ENCODE measurements at regions not wholly inside any gene's neighbourhood (a gene's known extent, or its start where the extent isn't known, plus 50 kb on each side); places are given as distances from the start of the nearest gene placed in this dataset.

DNA sequence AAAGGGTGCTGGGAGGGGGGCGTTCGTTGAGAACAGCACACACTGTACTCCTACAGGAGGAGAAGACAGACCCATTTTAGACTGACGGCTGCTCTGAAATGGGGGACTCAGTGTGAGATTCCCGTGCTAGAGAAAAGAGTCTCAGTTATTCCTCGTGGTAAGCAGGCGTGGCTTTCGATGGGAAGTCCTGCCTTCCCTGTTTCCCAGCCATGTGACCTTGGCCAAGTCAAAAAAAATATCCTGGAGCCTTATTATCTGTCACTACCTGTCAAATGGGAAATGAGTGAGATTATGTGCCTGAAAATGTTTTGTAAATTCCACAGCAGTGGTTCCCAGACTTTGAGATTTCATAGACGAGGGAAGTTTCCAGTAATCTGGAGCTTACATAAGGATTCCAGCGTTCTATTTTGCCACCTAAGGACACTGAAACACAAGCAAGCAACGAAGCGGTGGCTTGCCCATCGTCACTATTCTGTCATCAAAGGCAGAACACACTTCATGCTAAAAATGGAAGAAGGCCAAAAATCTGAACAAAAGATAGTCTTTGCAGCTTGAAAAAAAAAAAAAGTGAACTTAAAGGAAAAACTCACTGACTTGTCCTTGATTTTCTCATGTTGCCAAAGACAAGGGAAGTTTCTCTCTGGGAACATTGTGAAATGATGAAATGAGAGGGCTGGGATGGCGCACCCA is 253.4 kb upstream of the RPL38 start:
- DNase-seq (no peak), ATAC-seq (no peak)
- Histone ChIP-seq H3K9me3 (no peaks in the 10 kb centered on the region), H3K36me3 (no peaks in the 10 kb centered on the region), H3K27ac (no peak overlapping the region), H3K4me3 (no peak overlapping the region), H3K27me3 (peaks cover 0 to 12% of the 10 kb centered on the region in 2 donors), H3K4me1 (no peaks in the 10 kb centered on the region)
- WGBS (ENCODE audit: insufficient coverage, low coverage, low lambda C conversion rate, missing lambda C conversion rate), result 55% methylated on average over 13 of the region's 13 CpGs
- TF ChIP-seq POLR2A (IDR thresholded peaks at IDR 0.05), result no peak
- no peak for TF ChIP-seq CTCF (IDR thresholded peaks at IDR 0.05)
- intact Hi-C loops (cut with DNase I), result loop anchor here in 1 of 2 donors (10.0 kb wide), 1 partner anchor 515 kb away; no protein-coding TSS in a partner anchor

- Histone ChIP-seq H3K4me3 (no peak overlapping the region), H3K27ac (no peak overlapping the region), H3K9me3 (no peaks in the 10 kb centered on the region), H3K36me3 (no peaks in the 10 kb centered on the region), H3K4me1 (no peaks in the 10 kb centered on the region), H3K27me3 (peaks cover 0 to 12% of the 10 kb centered on the region in 2 donors)
- no peak for DNase-seq
- ATAC-seq, result no peak
- WGBS (ENCODE audit: insufficient coverage, low coverage, low lambda C conversion rate, missing lambda C conversion rate), result 45% methylated on average over 4 of the region's 8 CpGs
- TF ChIP-seq CTCF (IDR thresholded peaks at IDR 0.05), result no peak
- no peak for TF ChIP-seq POLR2A (IDR thresholded peaks at IDR 0.05)
- intact Hi-C loops (cut with DNase I), result loop anchor here in 1 of 2 donors (10.0 kb wide), 1 partner anchor 516 kb away; no protein-coding TSS in a partner anchor
Measured at GRCh38 chr17:73950593-73950914, 252.9 kb upstream of the RPL38 start.

GRCh38 chr17:73952082-73952479 is 251.4 kb upstream of the RPL38 start:
- intact Hi-C loops (cut with DNase I), result loop anchor here in 1 of 2 donors (10.0 kb wide), 1 partner anchor 517 kb away; no protein-coding TSS in a partner anchor
- Histone ChIP-seq H3K27ac (no peak overlapping the region), H3K4me3 (no peak overlapping the region)

GRCh38 chr17:73952480-73953205 is 250.8 kb upstream of the RPL38 start:
- intact Hi-C loops (cut with DNase I), result loop anchor here in 1 of 2 donors (10.0 kb wide), 1 partner anchor 518 kb away; no protein-coding TSS in a partner anchor
- Histone ChIP-seq H3K4me3 (no peak overlapping the region), H3K27me3 (peaks cover 0 to 12% of the 10 kb centered on the region in 2 donors), H3K4me1 (no peaks in the 10 kb centered on the region), H3K36me3 (no peaks in the 10 kb centered on the region), H3K9me3 (no peaks in the 10 kb centered on the region), H3K27ac (no peak overlapping the region)
- DNase-seq (peak in 1 of 3 donors; percentile 42), ATAC-seq (peak; percentile 40 to 61 (median 50))
- TF ChIP-seq POLR2A (IDR thresholded peaks at IDR 0.05) (no peak), CTCF (IDR thresholded peaks at IDR 0.05) (peak; percentile 18 to 38 (median 22))
- 4% methylated on average over 21 of the region's 67 CpGs for WGBS (ENCODE audit: insufficient coverage, low coverage, low lambda C conversion rate, missing lambda C conversion rate)

More at GRCh38 chr17:73952082-73952479, 251.4 kb upstream of the RPL38 start:
- H3K27me3 ChIP-seq, result peaks cover 0 to 12% of the 10 kb centered on the region in 2 donors
- TF ChIP-seq CTCF (IDR thresholded peaks at IDR 0.05), result no peak
- no peak for TF ChIP-seq POLR2A (IDR thresholded peaks at IDR 0.05)
- no peak for ATAC-seq
- H3K36me3 ChIP-seq, result no peaks in the 10 kb centered on the region
- no peak for DNase-seq
- no peaks in the 10 kb centered on the region for H3K4me1 ChIP-seq
- H3K9me3 ChIP-seq, result no peaks in the 10 kb centered on the region
- 26% methylated on average over 5 of the region's 20 CpGs for WGBS (ENCODE audit: insufficient coverage, low coverage, low lambda C conversion rate, missing lambda C conversion rate)

Data from right lobe of liver (tissue), 6 donors.